ENCODE measurements at regions not wholly inside any gene's neighbourhood (a gene's known extent, or its start where the extent isn't known, plus 50 kb on each side); places are given as distances from the start of the nearest gene placed in this dataset.
"Not testable (repeated sequence)": the region's sequence is repeated elsewhere in the genome, so short reads cannot be mapped to it uniquely, and the experiment has no call there.

GRCh38 chr11:81241672-81242275 is 1491.9 kb downstream of the FAM181B start:
- H3K4me1 Mint-ChIP-seq = peaks cover 23% of the 10 kb centered on the region
- DNase-seq = no peak
- Histone ChIP-seq H3K9me3 (ENCODE audit: control insufficient read depth, low read length) (no peaks in the 10 kb centered on the region), H3K27me3 (ENCODE audit: control insufficient read depth, insufficient read depth, low read length, poor library complexity, severe bottlenecking) (no peaks in the 10 kb centered on the region), H3K4me3 (ENCODE audit: low read length) (no peak overlapping the region), H3K27ac (ENCODE audit: low read depth, low read length) (no peak overlapping the region), H3K36me3 (ENCODE audit: control insufficient read depth, insufficient read depth, low read length) (no peaks in the 10 kb centered on the region), H3K9ac (ENCODE audit: extremely low read depth, low read length, poor library complexity, severe bottlenecking) (no peak overlapping the region), H3K4me1 (ENCODE audit: control insufficient read depth, insufficient read depth, low read length) (peaks cover 4% of the 10 kb centered on the region)
- no peaks in the 10 kb centered on the region for H3K36me3 Mint-ChIP-seq (ENCODE audit: low read depth)
- TF ChIP-seq CTCF (conservative IDR thresholded peaks at IDR 0.05) = no peak
- H3K27me3 Mint-ChIP-seq (ENCODE audit: insufficient read depth) = no peaks in the 10 kb centered on the region
- H3K27ac Mint-ChIP-seq = no peak overlapping the region
- no peaks in the 10 kb centered on the region for H3K9me3 Mint-ChIP-seq
- WGBS, 2 experiments (ENCODE audit: insufficient coverage in 1 of 2, insufficient read length in 1 of 2) = 87 to 100% methylated on average over 2 to 5 of the region's 5 CpGs
- no peak overlapping the region for H3K4me3 Mint-ChIP-seq

DNA sequence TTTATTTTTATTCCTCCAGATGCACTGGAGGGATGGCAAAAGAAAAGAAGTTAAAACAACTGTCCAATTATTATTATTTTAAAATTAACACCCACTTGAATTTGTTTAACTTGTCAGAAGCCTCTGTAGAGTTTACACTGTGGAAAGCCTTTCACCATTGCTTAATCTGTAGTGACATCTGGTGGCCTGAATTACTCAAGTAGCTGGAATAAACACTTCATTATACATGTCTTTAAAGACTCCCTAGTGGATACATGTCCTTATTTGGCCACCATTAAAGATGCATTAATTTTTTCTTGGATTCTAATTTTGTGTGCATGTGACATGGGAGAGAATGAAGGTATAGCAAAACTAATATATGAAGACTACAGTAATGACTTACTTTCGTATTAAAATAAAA is 1496.5 kb downstream of the FAM181B start:
- H3K4me1 ChIP-seq (ENCODE audit: control insufficient read depth, insufficient read depth, low read length) = no peaks in the 10 kb centered on the region
- peak; percentile 86 for TF ChIP-seq CTCF (conservative IDR thresholded peaks at IDR 0.05)
- Mint-ChIP-seq H3K27ac (no peak overlapping the region), H3K27me3 (ENCODE audit: insufficient read depth) (no peaks in the 10 kb centered on the region), H3K36me3 (ENCODE audit: low read depth) (no peaks in the 10 kb centered on the region), H3K9me3 (no peaks in the 10 kb centered on the region), H3K4me3 (no peak overlapping the region), H3K4me1 (peaks cover 17% of the 10 kb centered on the region)
- no peaks in the 10 kb centered on the region for H3K36me3 ChIP-seq (ENCODE audit: control insufficient read depth, insufficient read depth, low read length)
- H3K9ac ChIP-seq (ENCODE audit: extremely low read depth, low read length, poor library complexity, severe bottlenecking) = no peak overlapping the region
- no peaks in the 10 kb centered on the region for H3K9me3 ChIP-seq (ENCODE audit: control insufficient read depth, low read length)
- no peak overlapping the region for H3K27ac ChIP-seq (ENCODE audit: low read depth, low read length)
- no CpG with 5 or more reads among the region's 1 CpG for WGBS, 2 experiments (ENCODE audit: insufficient coverage in 1 of 2, insufficient read length in 1 of 2)
- DNase-seq = no peak
- H3K4me3 ChIP-seq (ENCODE audit: low read length) = no peak overlapping the region
- H3K27me3 ChIP-seq (ENCODE audit: control insufficient read depth, insufficient read depth, low read length, poor library complexity, severe bottlenecking) = no peaks in the 10 kb centered on the region

DNA sequence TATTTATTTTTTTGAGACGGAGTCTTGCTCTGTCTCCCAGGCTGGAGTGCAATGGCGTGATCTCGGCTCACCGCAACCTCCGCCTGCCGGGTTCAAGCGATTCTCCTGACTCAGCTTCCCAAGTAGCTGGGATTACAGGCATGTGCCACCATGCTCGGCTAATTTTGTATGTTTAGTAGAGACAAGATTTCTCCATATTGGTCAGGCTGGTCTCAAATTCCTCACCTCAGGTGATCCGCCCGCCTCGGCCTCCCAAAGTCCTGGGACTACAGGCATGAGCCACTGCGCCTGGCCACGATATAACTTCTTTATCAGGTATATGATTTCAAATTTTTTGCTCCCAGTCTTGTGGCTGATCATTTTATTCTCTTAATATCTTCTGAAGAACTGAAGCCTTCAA is 1506.3 kb downstream of the FAM181B start:
- DNase-seq; H3K4me3 ChIP-seq (ENCODE audit: low read length); H3K36me3 Mint-ChIP-seq (ENCODE audit: low read depth); H3K36me3 ChIP-seq (ENCODE audit: control insufficient read depth, insufficient read depth, low read length); H3K4me3 Mint-ChIP-seq; H3K27me3 ChIP-seq (ENCODE audit: control insufficient read depth, insufficient read depth, low read length, poor library complexity, severe bottlenecking); H3K27ac ChIP-seq (ENCODE audit: low read depth, low read length); H3K4me1 ChIP-seq (ENCODE audit: control insufficient read depth, insufficient read depth, low read length); H3K9me3 Mint-ChIP-seq; H3K27ac Mint-ChIP-seq; H3K4me1 Mint-ChIP-seq; H3K27me3 Mint-ChIP-seq (ENCODE audit: insufficient read depth); H3K9me3 ChIP-seq (ENCODE audit: control insufficient read depth, low read length); H3K9ac ChIP-seq (ENCODE audit: extremely low read depth, low read length, poor library complexity, severe bottlenecking): not testable (repeated sequence)
- 83 to 95% methylated on average over 9 to 13 of the region's 13 CpGs for WGBS, 2 experiments (ENCODE audit: insufficient coverage in 1 of 2, insufficient read length in 1 of 2)

- Histone ChIP-seq H3K4me1 (ENCODE audit: control insufficient read depth, insufficient read depth, low read length) (no peaks in the 10 kb centered on the region), H3K27ac (ENCODE audit: low read depth, low read length) (no peak overlapping the region), H3K9me3 (ENCODE audit: control insufficient read depth, low read length) (no peaks in the 10 kb centered on the region), H3K9ac (ENCODE audit: extremely low read depth, low read length, poor library complexity, severe bottlenecking) (no peak overlapping the region), H3K27me3 (ENCODE audit: control insufficient read depth, insufficient read depth, low read length, poor library complexity, severe bottlenecking) (no peaks in the 10 kb centered on the region), H3K36me3 (ENCODE audit: control insufficient read depth, insufficient read depth, low read length) (no peaks in the 10 kb centered on the region), H3K4me3 (ENCODE audit: low read length) (no peak overlapping the region)
- Mint-ChIP-seq H3K4me1 (no peaks in the 10 kb centered on the region), H3K9me3 (no peaks in the 10 kb centered on the region), H3K27ac (no peak overlapping the region), H3K27me3 (ENCODE audit: insufficient read depth) (no peaks in the 10 kb centered on the region), H3K4me3 (no peak overlapping the region), H3K36me3 (ENCODE audit: low read depth) (no peaks in the 10 kb centered on the region)
- 84 to 100% methylated on average over 2 to 3 of the region's 3 CpGs for WGBS, 2 experiments (ENCODE audit: insufficient coverage in 1 of 2, insufficient read length in 1 of 2)
- DNase-seq = no peak
- TF ChIP-seq CTCF (conservative IDR thresholded peaks at IDR 0.05) = no peak
Observed at GRCh38 chr11:81224396-81224795, 1509.3 kb downstream of the FAM181B start.

Data from endodermal cell (in vitro differentiated cells).